HEK293T (cell line): ENCODE measurements at regions not wholly inside any gene's neighbourhood (a gene's known extent, or its start where the extent isn't known, plus 50 kb on each side); places are given as distances from the start of the nearest gene placed in this dataset.

Source experiments
- CTBP1 ChIP-seq: fragments of 450-650 bp; IDR thresholded peaks from 2 replicates; pipeline ENCODE4 v1.6.1; 2016; ENCODE audit warnings: borderline replicate concordance
- L3MBTL2 ChIP-seq: fragments of 450-650 bp; conservative IDR thresholded peaks from 2 replicates; pipeline ENCODE4 v1.6.1; 2016; ENCODE audit warnings: mild to moderate bottlenecking
- LEF1 ChIP-seq: fragments of 450-650 bp; IDR thresholded peaks from 2 replicates; pipeline ENCODE4 v1.6.1; 2017; ENCODE audit warnings: mild to moderate bottlenecking, borderline replicate concordance
- SP1 ChIP-seq: fragments of 450-650 bp; IDR thresholded peaks from 2 replicates; pipeline ENCODE4 v1.6.1; 2017
- SUZ12 ChIP-seq: fragments of 450-650 bp; IDR thresholded peaks from 2 replicates; pipeline ENCODE4 v1.6.1; 2016; ENCODE audit warnings: mild to moderate bottlenecking
- TARDBP ChIP-seq: fragments of 450-650 bp; IDR thresholded peaks from 2 replicates; pipeline ENCODE4 v1.6.1; 2016

DNA sequence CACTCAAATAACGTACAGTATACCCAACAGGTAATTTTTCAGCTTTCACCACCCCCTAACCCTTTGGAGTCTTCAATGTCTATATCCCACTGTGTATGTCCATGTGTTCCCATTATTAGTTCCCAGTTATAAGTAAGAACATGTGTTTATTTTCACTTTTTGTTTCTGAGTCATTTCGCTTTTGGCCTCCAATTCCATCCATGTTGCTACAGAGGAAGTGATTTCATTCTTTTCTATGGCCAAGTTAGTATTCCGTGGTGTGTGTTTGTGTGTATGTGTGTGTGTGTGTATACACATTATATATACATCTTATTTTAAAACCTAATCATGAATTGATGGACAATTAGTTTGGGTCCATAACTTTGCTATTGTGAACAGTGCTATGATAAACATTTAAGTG is 464.4 kb downstream of the CMPK2 start:
- no peak for TF ChIP-seq SUZ12
- TF ChIP-seq LEF1 = no peak
- TF ChIP-seq L3MBTL2 = no peak
- TF ChIP-seq CTBP1 = no peak
- TF ChIP-seq SP1 = no peak
- TF ChIP-seq TARDBP = no peak
